HG02970 (cell line): ENCODE measurements at regions not wholly inside any gene's neighbourhood (a gene's known extent, or its start where the extent isn't known, plus 50 kb on each side); places are given as distances from the start of the nearest gene placed in this dataset.
"Not testable (repeated sequence)": the region's sequence is repeated elsewhere in the genome, so short reads cannot be mapped to it uniquely, and the experiment has no call there.

Source experiments
- ATAC-seq: cut with Tn5 transposase; IDR thresholded peaks from one replicate; pipeline ENCODE4 v1.9.1; 2021; ENCODE audit warnings: mild to moderate bottlenecking, moderate library complexity, moderate number of reproducible peaks; ENCODE audit not compliant: unreplicated experiment, low FRiP score

DNA sequence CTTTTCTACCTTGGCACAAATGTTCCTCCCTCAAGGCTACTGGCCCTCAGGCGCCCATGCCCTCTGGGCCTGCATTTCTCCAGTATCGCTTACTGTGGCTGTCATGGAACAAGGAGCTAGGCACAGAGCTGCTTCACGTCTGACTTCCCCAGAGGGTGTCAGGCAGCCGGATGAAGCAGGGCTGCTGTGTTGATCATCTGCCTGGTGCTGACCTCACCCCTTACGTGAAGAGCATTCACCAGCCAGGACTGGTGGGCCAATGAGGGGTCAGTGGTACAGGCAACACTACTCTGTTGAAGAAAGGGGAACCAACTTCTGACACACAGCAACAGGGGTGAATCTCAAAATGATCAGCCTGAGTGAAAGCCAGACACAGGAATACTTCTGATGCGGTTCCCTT, 215.5 kb upstream of the GALNT2 start:
- no peak for ATAC-seq

GRCh38 chr1:229853751-229854150, 213.3 kb upstream of the GALNT2 start:
- ATAC-seq, result no peak

DNA sequence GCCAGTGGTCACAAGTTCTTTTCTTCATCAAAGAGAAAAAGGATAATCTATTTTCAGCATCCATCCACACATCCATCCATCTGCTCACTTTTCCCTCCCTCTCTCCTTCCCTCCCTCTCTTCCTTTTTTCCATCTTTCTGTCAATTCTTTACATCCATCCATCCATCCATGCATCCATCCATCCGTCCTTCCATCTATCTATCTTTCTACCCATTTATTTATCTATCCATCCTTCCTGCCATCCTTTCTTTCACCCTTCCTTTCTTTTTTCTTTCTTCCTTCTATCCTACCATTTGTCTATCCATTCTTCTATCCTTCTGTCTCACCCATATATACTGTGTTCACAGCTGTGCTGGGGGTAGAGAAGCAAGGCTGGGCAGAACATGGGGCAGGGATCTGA, 212.4 kb upstream of the GALNT2 start:
- ATAC-seq, result no peak

GRCh38 chr1:229856009-229856650, 210.9 kb upstream of the GALNT2 start:
- ATAC-seq, result peak; percentile 81

DNA sequence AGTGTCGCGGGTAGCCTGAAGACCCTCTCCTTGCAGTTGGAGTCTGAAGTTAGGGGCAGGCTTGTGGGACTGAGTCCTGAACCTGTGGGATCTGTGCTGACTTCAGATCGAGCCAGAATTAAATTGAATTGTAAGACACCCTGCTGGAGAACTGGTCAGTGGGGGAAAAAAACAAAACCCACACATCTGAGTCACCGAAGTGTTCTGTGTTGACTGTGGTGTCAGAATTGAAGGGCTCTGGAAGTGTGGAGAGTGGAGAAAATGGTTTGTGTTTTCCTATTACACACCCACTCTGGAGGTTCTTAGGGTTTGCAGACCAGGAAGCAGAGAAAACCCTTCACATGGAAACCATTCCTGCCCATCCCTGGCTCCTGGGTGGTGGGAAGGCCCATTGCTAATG, 209.5 kb upstream of the GALNT2 start:
- no peak for ATAC-seq

GRCh38 chr1:229859026-229859425, 208.0 kb upstream of the GALNT2 start:
- no peak for ATAC-seq

GRCh38 chr1:229860926-229861325, 206.1 kb upstream of the GALNT2 start:
- no peak for ATAC-seq

- ATAC-seq, result no peak
Measured at GRCh38 chr1:229862017-229862774, 204.8 kb upstream of the GALNT2 start.

- no peak for ATAC-seq
Measured at GRCh38 chr1:229863651-229864545, 203.1 kb upstream of the GALNT2 start.

DNA sequence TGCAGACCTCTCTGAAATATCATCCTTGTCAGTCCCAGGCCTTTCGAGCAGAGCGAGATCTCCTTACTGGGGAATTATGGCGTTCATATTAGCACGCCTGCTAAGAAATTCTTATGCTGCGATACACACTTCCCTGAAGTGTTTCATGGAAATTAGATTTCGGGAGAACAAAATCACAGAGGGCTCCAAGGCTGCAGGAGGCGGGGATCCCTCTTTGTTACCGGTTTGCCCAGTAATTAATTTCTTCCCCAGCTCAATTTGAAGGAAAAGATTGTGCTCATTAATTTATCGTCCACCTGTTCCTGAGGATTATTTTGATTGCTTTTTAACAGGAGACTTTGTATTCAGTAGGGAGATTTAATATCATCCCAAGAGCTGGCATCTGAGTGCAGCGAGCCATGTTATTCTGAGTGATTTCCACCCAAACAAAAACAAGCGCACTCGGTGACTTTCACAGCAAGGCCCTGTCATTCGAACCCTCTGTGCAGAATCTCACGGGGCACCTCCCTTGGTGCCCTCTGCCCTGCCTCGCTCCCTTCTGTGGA, 202.3 kb upstream of the GALNT2 start:
- no peak for ATAC-seq

GRCh38 chr1:229865321-229865720, 201.7 kb upstream of the GALNT2 start:
- not testable (repeated sequence) for ATAC-seq

DNA sequence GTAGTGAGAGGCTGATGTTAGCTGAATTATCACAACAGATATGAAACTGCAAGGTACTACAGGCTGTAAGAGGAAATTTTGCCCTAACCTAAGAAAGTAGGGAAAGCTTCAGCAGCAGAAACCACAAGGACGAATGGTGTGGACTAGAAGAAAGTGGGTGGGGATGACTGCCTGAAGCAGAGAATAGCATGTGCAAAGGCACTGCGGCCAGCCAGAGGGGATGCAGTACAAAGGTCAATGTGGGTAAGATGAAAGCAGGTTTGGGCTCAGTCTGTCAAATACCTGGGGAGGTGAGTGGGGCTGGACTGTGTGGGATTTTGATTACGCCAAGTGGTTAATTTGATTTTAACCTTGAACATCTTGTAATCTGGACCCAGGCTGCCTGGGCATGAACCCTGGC, 199.3 kb upstream of the GALNT2 start:
- no peak for ATAC-seq

DNA sequence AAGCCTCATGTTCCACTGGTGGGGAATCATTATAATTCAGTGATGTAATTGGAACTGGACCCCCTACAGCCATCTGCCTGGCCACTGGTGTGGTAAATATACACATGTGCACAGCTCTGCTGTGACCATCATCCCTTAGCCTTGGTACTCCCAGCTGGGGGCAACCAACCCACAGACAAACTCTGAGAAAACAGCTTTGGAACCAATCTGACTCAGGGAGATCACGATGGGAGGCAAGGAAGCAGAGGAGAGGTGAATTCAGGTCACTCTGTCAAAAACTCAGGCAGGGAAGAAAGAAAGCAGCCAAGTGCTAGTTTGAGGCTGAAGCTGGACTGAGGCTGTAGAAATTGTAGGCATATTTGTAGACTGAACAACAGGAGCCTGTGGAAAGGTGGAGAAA, 197.8 kb upstream of the GALNT2 start:
- no peak for ATAC-seq

GRCh38 chr1:229869687-229870086, 197.4 kb upstream of the GALNT2 start:
- ATAC-seq, result no peak

DNA sequence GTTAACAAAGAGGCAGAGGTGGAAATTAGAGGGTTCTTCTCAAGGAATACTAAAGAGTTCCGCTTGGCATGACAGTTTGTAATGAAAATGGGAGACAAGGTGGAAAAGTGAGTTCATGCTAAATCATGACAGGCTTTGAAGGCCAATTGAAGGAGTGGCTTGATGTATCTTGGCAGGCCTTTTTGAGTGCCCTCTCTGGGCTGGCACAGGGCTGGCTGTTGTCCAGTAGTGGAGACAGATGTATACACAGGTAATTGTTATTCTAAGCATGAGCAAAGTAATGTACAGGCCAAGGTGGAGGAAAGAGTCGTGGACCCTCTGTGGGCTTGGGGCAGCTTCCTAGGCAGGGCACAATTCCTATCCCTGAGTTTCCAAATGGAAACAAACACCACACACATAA, 196.7 kb upstream of the GALNT2 start:
- no peak for ATAC-seq

DNA sequence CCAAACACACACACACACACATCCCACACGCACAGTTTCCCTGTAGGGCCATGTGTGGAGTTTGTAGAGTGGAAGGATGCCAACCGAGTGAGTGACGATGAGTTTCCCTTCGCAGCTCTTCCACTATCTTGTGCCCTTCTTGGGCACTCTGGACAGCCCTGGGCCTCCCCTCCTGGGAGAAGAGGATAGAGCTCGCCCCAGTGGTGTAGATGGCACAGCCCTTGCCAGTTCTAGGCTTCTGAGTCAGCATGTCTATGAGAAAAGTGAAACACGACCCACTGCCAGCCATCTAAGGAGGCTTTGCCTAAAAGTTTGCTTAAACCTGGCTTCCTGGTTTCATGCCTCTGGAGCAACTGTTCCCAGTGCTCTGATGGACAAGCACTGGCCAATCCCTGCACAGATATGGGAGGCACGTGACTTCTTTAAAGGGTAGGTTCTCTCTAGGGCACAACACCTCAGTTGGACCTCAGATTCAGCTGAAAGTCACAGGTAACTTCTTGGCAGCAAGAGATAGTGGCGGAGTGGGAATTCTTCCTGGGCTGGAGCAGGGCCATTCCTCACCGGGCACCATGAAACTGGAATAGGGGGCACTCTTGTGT, 195.9 kb upstream of the GALNT2 start:
- ATAC-seq, result no peak

DNA sequence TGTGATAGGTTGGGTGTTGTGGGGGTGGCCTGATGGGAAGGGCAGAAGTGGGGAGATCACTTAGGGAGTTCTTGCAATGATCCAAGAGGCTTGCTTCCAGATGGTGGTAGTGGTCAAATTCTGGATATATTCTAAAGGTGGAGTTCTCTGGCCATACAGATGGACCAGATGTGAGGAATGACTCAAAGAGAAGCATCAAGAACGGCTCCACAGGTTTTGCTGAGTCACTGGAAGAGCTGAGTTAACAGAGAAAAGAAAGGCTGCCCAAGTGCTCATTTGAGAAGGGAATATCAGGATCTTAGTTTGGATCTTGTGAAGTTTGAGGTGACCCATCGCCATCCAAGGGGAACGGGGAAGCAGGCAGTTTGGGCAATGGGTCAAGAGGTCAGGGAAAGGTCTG, 192.9 kb upstream of the GALNT2 start:
- no peak for ATAC-seq

- no peak for ATAC-seq
Measured at GRCh38 chr1:229874609-229875008, 192.4 kb upstream of the GALNT2 start.

DNA sequence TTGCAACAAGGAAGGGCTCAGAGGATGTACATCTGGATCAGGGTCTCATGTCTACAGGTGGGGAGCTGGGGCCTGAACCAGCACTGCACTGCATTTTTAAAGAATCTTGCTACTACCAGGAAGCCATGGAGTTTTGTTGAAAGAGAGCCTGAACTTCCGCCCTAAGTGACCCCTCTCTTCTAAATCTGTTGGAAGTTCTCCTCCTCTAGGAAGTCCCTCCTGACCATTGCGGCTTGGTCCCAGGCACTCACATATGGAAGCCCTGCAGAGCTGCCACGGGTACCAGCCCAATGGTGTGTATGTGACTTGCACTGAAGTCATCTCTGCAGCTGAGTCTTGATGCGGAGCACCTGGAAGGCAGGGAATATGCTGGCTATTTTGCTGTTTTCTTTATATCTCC, 192.0 kb upstream of the GALNT2 start:
- ATAC-seq, result no peak

DNA sequence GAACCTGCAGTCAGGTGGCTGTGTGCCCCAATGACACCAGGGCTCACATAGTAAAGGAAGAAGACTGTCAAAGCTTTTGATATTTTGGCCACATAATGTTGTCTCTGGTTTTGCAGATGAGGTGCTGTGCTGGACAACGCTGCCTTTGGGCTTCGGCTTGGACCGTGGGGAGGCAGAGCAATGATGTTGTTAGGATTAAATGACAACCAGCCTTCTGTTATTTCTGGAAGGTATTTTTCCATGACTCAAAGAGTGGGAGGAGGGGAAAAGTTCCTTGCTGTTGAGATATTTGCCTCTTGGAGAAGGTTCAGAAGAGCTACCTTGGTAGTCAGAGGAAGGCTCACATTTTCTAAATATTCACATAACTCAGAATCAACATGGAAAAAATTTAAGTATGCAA, 187.3 kb upstream of the GALNT2 start:
- ATAC-seq, result no peak
